ENCODE measurements at regions not wholly inside any gene's neighbourhood (a gene's known extent, or its start where the extent isn't known, plus 50 kb on each side); places are given as distances from the start of the nearest gene placed in this dataset.

DNA sequence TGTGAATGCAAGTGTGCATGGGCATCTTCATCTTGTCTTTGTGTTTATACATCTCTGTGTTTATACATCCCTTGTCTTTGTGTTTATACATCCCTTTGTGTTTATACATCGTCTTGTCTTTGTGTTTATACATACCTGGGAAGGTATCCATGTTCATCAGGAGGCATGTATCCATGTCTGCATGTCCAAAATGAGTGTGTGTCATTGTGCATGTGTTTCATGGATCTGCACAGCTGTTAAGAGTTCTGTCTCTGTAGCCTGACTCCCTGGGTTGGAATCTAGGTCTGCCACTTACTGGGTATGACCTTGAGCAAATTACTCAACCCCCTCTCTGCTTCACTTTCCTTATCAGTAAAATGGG lies 50.1 kb upstream of the SIRPA start:
- H3K27me3 ChIP-seq, result no peaks in the 10 kb centered on the region
- intact Hi-C loops (cut with DNase I), result loop anchor here (2.0 kb wide), 2 partner anchors 50 to 88 kb away; partner anchors contain the start of gene SIRPA
- no peak overlapping the region for H3K4me3 ChIP-seq
- TF ChIP-seq, protein P1, sequence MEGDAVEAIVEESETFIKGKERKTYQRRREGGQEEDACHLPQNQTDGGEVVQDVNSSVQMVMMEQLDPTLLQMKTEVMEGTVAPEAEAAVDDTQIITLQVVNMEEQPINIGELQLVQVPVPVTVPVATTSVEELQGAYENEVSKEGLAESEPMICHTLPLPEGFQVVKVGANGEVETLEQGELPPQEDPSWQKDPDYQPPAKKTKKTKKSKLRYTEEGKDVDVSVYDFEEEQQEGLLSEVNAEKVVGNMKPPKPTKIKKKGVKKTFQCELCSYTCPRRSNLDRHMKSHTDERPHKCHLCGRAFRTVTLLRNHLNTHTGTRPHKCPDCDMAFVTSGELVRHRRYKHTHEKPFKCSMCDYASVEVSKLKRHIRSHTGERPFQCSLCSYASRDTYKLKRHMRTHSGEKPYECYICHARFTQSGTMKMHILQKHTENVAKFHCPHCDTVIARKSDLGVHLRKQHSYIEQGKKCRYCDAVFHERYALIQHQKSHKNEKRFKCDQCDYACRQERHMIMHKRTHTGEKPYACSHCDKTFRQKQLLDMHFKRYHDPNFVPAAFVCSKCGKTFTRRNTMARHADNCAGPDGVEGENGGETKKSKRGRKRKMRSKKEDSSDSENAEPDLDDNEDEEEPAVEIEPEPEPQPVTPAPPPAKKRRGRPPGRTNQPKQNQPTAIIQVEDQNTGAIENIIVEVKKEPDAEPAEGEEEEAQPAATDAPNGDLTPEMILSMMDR (IDR thresholded peaks at IDR 0.05), result no peak
- TF ChIP-seq POLR2AphosphoS5 (IDR thresholded peaks at IDR 0.05) (peak; percentile 68 to 95 (median 92)), EP300 (IDR thresholded peaks at IDR 0.05) (peak; percentile 27 to 92 (median 72))
- peak overlapping the region; percentile 28 to 89 (median 81) for H3K27ac ChIP-seq
- H3K4me1 ChIP-seq, result peaks cover 0 to 60% (median 52%) of the 10 kb centered on the region in 4 donors
- no peaks in the 10 kb centered on the region for H3K36me3 ChIP-seq
- no peaks in the 10 kb centered on the region for H3K9me3 ChIP-seq
- no peak for DNase-seq
- WGBS, 2 donors, result 48 to 53% methylated on average over 1 of the region's 1 CpG

DNA sequence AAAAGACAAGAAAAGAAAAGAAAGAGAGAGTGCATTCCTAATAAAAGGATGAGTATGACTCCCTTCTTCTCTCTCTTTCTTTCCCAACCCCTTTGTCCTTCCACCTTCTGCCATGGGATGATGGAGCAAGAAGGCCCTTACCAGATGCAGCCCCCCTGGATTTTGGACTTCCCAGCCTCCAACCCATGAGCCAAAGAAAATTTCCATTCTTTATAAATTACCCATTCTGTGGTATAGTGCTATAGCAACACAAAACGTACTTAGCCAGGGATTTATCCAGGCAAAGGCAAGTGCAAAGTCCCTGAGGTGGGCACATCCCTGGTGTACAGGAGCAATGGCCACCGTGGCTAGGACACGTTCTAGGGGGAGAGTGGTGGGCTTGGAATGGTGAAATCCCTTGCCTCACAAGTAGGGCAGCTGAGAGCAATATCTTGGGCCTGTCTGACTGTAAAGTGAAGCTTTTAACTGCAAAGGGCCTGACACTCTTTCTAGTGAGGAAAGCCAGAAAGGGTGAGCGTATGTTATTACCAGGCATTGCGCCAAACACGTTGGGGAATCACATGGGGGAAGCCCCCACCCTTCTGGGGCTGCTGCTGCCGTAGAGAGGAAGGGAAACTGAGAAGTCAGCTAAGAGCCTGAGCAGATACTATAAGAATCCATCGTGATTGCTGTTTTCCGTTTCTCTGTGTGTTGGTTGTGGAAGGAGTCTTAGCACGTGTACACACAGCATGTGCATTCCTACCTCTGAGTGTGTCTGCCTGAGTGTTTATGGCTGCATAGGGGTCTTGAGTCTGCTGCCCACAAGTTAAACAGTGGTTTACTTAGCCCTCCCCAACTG lies 50.7 kb upstream of the SIRPA start:
- Histone ChIP-seq H3K9me3 (no peaks in the 10 kb centered on the region), H3K4me3 (no peak overlapping the region), H3K36me3 (no peaks in the 10 kb centered on the region), H3K27ac (peak overlapping the region; percentile 28 to 89 (median 81)), H3K4me1 (peaks cover 0 to 62% (median 52%) of the 10 kb centered on the region in 4 donors), H3K27me3 (no peaks in the 10 kb centered on the region)
- TF ChIP-seq POLR2A (IDR thresholded peaks at IDR 0.05), result no peak
- TF ChIP-seq POLR2AphosphoS5 (IDR thresholded peaks at IDR 0.05), result peak in 2 of 4 donors; percentile 81 to 84
- TF ChIP-seq, protein P1 (IDR thresholded peaks at IDR 0.05), result peak in 2 of 4 experiments; percentile 6 to 10
- peak; percentile 59 to 88 (median 80) for TF ChIP-seq EP300 (IDR thresholded peaks at IDR 0.05)
- intact Hi-C loops (cut with DNase I), result loop anchor here (2.0 kb wide), 2 partner anchors 50 to 88 kb away; partner anchors contain the start of gene SIRPA
- 26 to 52% methylated on average over 10 of the region's 10 CpGs for WGBS, 2 donors
- peak; percentile 94 for DNase-seq

DNA sequence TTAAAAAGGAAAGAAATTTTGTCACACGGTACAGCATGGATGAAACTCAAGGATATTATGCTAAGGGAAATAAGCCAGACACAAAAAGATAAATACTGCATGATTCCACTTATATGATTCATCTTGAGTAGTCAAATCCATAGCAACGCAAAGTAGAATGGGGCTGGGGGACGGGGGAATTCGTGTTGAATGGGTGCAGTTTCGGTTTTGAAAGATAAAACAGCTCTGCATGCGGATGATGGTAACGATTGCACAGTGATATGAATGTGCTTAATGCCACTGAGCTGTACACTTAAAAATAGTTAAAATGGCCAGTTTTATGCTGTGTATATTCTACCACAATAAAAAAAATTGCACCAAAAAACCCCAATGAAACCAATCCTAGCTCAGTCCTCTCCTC lies 52.9 kb upstream of the SIRPA start:
- TF ChIP-seq POLR2AphosphoS5 (IDR thresholded peaks at IDR 0.05) (no peak), POLR2A (IDR thresholded peaks at IDR 0.05) (no peak), EP300 (IDR thresholded peaks at IDR 0.05) (no peak)
- TF ChIP-seq, protein P1 (IDR thresholded peaks at IDR 0.05), result no peak
- no peak for DNase-seq
- peak overlapping the region in 3 of 4 donors; percentile 80 to 89 (median 82) for H3K27ac ChIP-seq
- H3K9me3 ChIP-seq, result no peaks in the 10 kb centered on the region
- intact Hi-C loops (cut with DNase I), result no loop called here
- no peak overlapping the region for H3K4me3 ChIP-seq
- H3K36me3 ChIP-seq, result no peaks in the 10 kb centered on the region
- 89 to 91% methylated on average over 7 of the region's 7 CpGs for WGBS, 2 donors
- H3K27me3 ChIP-seq, result no peaks in the 10 kb centered on the region
- H3K4me1 ChIP-seq, result peaks cover 0 to 72% (median 60%) of the 10 kb centered on the region in 4 donors

DNA sequence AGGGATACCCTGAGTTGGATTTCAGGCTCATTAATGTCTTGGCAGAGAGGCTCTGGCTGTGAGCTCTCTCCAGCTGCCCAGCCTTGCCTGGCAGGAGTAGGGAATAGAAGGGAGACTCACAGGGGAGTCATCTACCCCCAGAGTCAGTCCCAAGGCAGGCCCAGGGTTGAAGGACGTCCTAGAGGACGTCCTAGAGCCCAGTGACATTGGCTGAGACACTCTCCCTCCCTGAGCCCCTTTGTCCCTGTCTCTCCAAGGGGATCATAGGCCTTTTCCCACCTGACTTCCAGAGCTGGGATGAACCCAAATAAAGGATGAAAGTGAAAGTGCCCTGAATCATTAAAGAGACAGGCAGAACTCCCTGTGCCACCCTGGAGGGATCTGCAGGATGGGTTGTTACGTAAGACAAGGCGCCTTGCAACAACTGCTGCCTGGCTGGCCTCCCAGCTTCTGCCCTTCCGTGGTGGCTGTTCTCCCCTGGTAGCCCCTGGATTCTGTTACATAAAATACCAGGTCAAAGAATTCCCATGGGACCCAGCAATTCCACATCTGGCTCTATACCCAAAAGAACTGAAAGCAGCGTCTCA lies 53.6 kb upstream of the SIRPA start:
- 79 to 82% methylated on average over 6 of the region's 6 CpGs for WGBS, 2 donors
- H3K4me1 ChIP-seq, result peaks cover 0 to 72% (median 60%) of the 10 kb centered on the region in 4 donors
- DNase-seq, result peak; percentile 93
- H3K4me3 ChIP-seq, result peak overlapping the region in 1 of 4 donors; percentile 16
- no peaks in the 10 kb centered on the region for H3K36me3 ChIP-seq
- peak overlapping the region; percentile 71 to 89 (median 81) for H3K27ac ChIP-seq
- intact Hi-C loops (cut with DNase I), result loop anchor here (2.0 kb wide), 1 partner anchor 39 kb away; no protein-coding TSS in a partner anchor
- TF ChIP-seq EP300 (IDR thresholded peaks at IDR 0.05) (peak in 3 of 4 donors; percentile 53 to 89 (median 67)), POLR2A (IDR thresholded peaks at IDR 0.05) (no peak), POLR2AphosphoS5 (IDR thresholded peaks at IDR 0.05) (peak; percentile 56 to 77 (median 62))
- TF ChIP-seq, protein P1 (IDR thresholded peaks at IDR 0.05), result no peak
- H3K9me3 ChIP-seq, result no peaks in the 10 kb centered on the region
- H3K27me3 ChIP-seq, result no peaks in the 10 kb centered on the region
